Pulmonary artery endothelial cell (primary cell): ENCODE measurements at regions not wholly inside any gene's neighbourhood (a gene's known extent, or its start where the extent isn't known, plus 50 kb on each side); places are given as distances from the start of the nearest gene placed in this dataset.
"Not testable (repeated sequence)": the region's sequence is repeated elsewhere in the genome, so short reads cannot be mapped to it uniquely, and the experiment has no call there.

Experiments
- DNase-seq: peaks from one replicate; pipeline ENCODE4 v3.0.0-alpha.2; 2011; ENCODE audit warnings: low read depth, low spot score

- DNase-seq, result no peak
These were observed 227.9 kb upstream of the SHH start for GRCh38 chr7:156039971-156040677.

- no peak for DNase-seq
These were observed 226.9 kb upstream of the SHH start for GRCh38 chr7:156039194-156039593.

GRCh38 chr7:156038345-156038744, 226.1 kb upstream of the SHH start:
- DNase-seq, result no peak

GRCh38 chr7:156036153-156036552, 223.9 kb upstream of the SHH start:
- no peak for DNase-seq

- DNase-seq, result not testable (repeated sequence)
These were observed 223.1 kb upstream of the SHH start for GRCh38 chr7:156035387-156035786.

- DNase-seq, result no peak
These were observed 222.1 kb upstream of the SHH start for GRCh38 chr7:156034397-156034796.

- DNase-seq, result no peak
These were observed 220.7 kb upstream of the SHH start for GRCh38 chr7:156032973-156033372.

- no peak for DNase-seq
These were observed 219.6 kb upstream of the SHH start for GRCh38 chr7:156031679-156032478.

GRCh38 chr7:156029460-156030007, 217.3 kb upstream of the SHH start:
- no peak for DNase-seq

- DNase-seq, result no peak
These were observed 216.3 kb upstream of the SHH start for GRCh38 chr7:156028521-156028920.

- no peak for DNase-seq
These were observed 215.6 kb upstream of the SHH start for GRCh38 chr7:156027821-156028220.

- DNase-seq, result no peak
These were observed 214.3 kb upstream of the SHH start for GRCh38 chr7:156026603-156027002.

GRCh38 chr7:156026076-156026600, 213.9 kb upstream of the SHH start:
- no peak for DNase-seq

- no peak for DNase-seq
These were observed 213.4 kb upstream of the SHH start for GRCh38 chr7:156025675-156026074.

GRCh38 chr7:156024201-156024600, 211.9 kb upstream of the SHH start:
- DNase-seq, result no peak

- DNase-seq, result no peak
These were observed 210.5 kb upstream of the SHH start for GRCh38 chr7:156022483-156023459.

GRCh38 chr7:156021471-156021870, 209.2 kb upstream of the SHH start:
- no peak for DNase-seq

- no peak for DNase-seq
These were observed 208.3 kb upstream of the SHH start for GRCh38 chr7:156020566-156020965.

GRCh38 chr7:156019776-156020565, 207.7 kb upstream of the SHH start:
- no peak for DNase-seq

- no peak for DNase-seq
These were observed 207.0 kb upstream of the SHH start for GRCh38 chr7:156019308-156019707.
